CD14-positive monocyte (primary cell): ENCODE measurements at regions not wholly inside any gene's neighbourhood (a gene's known extent, or its start where the extent isn't known, plus 50 kb on each side); places are given as distances from the start of the nearest gene placed in this dataset.

Source experiments
- DNase-seq, 3 donors: peaks; one replicate each; pipeline ENCODE4 v3.0.0-alpha.2; 2011 to 2022
- H2AFZ ChIP-seq: 2 replicates; pipeline ENCODE4 v1.6.0; 2012; ENCODE audit warnings: mild to moderate bottlenecking, low read depth, low read length, inconsistent platforms; ENCODE audit not compliant: insufficient read depth, poor library complexity, severe bottlenecking
- H3K27ac ChIP-seq, 2 donors: 1 replicate in 1 of 2; 2 replicates in 1 of 2; pipeline ENCODE4 v1.5.1; 2012 to 2013; ENCODE audit warnings: low read length in 2 of 2, control low read depth in 1 of 2, inconsistent platforms in 1 of 2, low read depth in 1 of 2, mild to moderate bottlenecking in 1 of 2
- H3K27me3 ChIP-seq, 2 donors: one replicate each; pipeline versions ENCODE4 v1.6.0 to v1.6.1; 2011 to 2013; ENCODE audit warnings: low read length in 2 of 2; ENCODE audit not compliant: control insufficient read depth in 2 of 2, insufficient read depth in 2 of 2
- H3K36me3 ChIP-seq, 2 donors: replicated peaks in 1 of 2; 1 replicate in 1 of 2; 2 replicates in 1 of 2; pipeline versions ENCODE4 v1.5.1 to v1.6.1; 2012 to 2013; ENCODE audit warnings: low read length in 2 of 2, control low read depth in 1 of 2, inconsistent platforms in 1 of 2, mild to moderate bottlenecking in 1 of 2; ENCODE audit not compliant: insufficient read depth in 2 of 2, control insufficient read depth in 1 of 2
- H3K4me1 ChIP-seq, 2 donors: 1 replicate in 1 of 2; 2 replicates in 1 of 2; pipeline versions ENCODE4 v1.5.1 to v1.6.1; 2012 to 2013; ENCODE audit warnings: low read length in 2 of 2, control low read depth in 1 of 2, inconsistent platforms in 1 of 2, mild to moderate bottlenecking in 1 of 2, moderate library complexity in 1 of 2; ENCODE audit not compliant: insufficient read depth in 2 of 2, control insufficient read depth in 1 of 2
- H3K4me2 ChIP-seq: replicated peaks from 2 replicates; pipeline ENCODE3; 2012; ENCODE audit warnings: low read length, moderate library complexity, mild to moderate bottlenecking; ENCODE audit not compliant: poor library complexity, severe bottlenecking; ENCODE audit errors: extremely low read depth
- H3K4me3 ChIP-seq, 3 experiments: fragments of 200-600 bp in 1 of 3; sonication (generic) in 1 of 3; replicated peaks in 1 of 3; 1 replicate in 2 of 3; 2 replicates in 1 of 3; pipeline ENCODE4 v1.5.1; 2011 to 2013; ENCODE audit warnings: low read length in 3 of 3, mild to moderate bottlenecking in 3 of 3, control low read depth in 2 of 3, low read depth in 2 of 3, inconsistent platforms in 1 of 3, moderate library complexity in 1 of 3
- H3K79me2 ChIP-seq: 2 replicates; pipeline ENCODE4 v1.6.0; 2012; ENCODE audit warnings: mild to moderate bottlenecking, control low read depth, inconsistent platforms, low read length, moderate library complexity; ENCODE audit not compliant: insufficient read depth
- H3K9ac ChIP-seq: 2 replicates; pipeline ENCODE4 v1.6.0; 2017; ENCODE audit warnings: low read length, mild to moderate bottlenecking; ENCODE audit not compliant: insufficient read depth, poor library complexity, severe bottlenecking
- H3K9me3 ChIP-seq, 2 donors: replicated peaks in 1 of 2; 1 replicate in 1 of 2; 2 replicates in 1 of 2; pipeline versions ENCODE4 v1.5.1 to v1.6.1; 2012 to 2013; ENCODE audit warnings: low read length in 2 of 2, control low read depth in 1 of 2; ENCODE audit not compliant: control insufficient read depth in 1 of 2, insufficient read depth in 1 of 2
- H4K20me1 ChIP-seq: 2 replicates; pipeline ENCODE4 v1.6.0; 2012; ENCODE audit warnings: mild to moderate bottlenecking, low read length, control low read depth, moderate library complexity; ENCODE audit not compliant: insufficient read depth
- H3K27ac Mint-ChIP-seq, 7 donors: one replicate each; pipeline ENCODE4 v1.8.0; 2020; ENCODE audit warnings: mild to moderate bottlenecking in 7 of 7, mixed read lengths in 7 of 7, moderate library complexity in 6 of 7, inconsistent platforms in 2 of 7
- H3K27me3 Mint-ChIP-seq, 3 donors: one replicate each; pipeline ENCODE4 v1.8.0; 2021 to 2022; ENCODE audit warnings: low read depth in 3 of 3, mild to moderate bottlenecking in 3 of 3, mixed read lengths in 3 of 3, moderate library complexity in 3 of 3, inconsistent platforms in 1 of 3
- H3K36me3 Mint-ChIP-seq, 2 donors: one replicate each; pipeline ENCODE4 v1.8.0; 2020; ENCODE audit warnings: mixed read lengths in 2 of 2, inconsistent platforms in 1 of 2, mild to moderate bottlenecking in 1 of 2
- H3K4me1 Mint-ChIP-seq: one replicate; pipeline ENCODE4 v1.8.0; 2020; ENCODE audit warnings: mild to moderate bottlenecking, mixed read lengths
- H3K4me3 Mint-ChIP-seq, 2 donors: one replicate each; pipeline ENCODE4 v1.8.0; 2020; ENCODE audit warnings: mild to moderate bottlenecking in 2 of 2, mixed read lengths in 2 of 2, moderate library complexity in 1 of 2
- H3K9me3 Mint-ChIP-seq, 7 donors: one replicate each; pipeline ENCODE4 v1.8.0; 2020 to 2022; ENCODE audit warnings: mixed read lengths in 7 of 7, mild to moderate bottlenecking in 6 of 7, moderate library complexity in 6 of 7, inconsistent platforms in 2 of 7
- CTCF ChIP-seq: fragments of 200-600 bp; IDR thresholded peaks from one replicate; pipeline ENCODE4 v1.8.0; 2022; ENCODE audit warnings: antibody characterized with exemption, mild to moderate bottlenecking
- WGBS: methylation state at CpG from one replicate; pipeline ENCODE4 v1.1.5; 2013; ENCODE audit warnings: missing lambda C conversion rate; ENCODE audit not compliant: insufficient coverage; 5-methylcytosine and 5-hydroxymethylcytosine counted together
- intact Hi-C, 2 donors: fragments of 100-400 bp; cut with micrococcal nuclease; formaldehyde crosslinking; loops; one replicate each; pipeline versions ENCODE4 v1.15.0 to v1.15.1; 2023

DNA sequence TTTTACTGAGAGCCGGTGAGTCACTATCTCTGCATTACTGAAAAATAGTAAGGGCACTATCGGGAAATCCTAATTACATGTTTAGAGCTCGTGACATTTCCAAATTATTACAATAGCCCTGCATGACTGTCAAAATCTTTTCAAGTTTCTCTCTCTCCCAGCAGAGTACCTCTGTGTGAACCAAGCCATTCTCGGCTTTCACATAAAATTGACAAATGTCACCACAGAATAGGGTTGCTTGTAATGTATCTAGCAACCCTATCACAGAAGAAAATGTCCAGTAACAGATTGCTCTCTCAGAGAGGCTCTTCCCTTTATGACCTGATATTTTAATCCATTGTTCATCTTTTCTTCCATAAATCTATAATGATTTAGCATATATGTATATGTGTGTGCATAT lies 144.8 kb upstream of the GNPDA2 start:
- H3K9me3 ChIP-seq: peaks cover 0 to 8% of the 10 kb centered on the region in 2 donors
- no peak for DNase-seq
- H3K9ac ChIP-seq: no peak overlapping the region
- H3K27me3 Mint-ChIP-seq: peaks cover 0 to 8% (median 4%) of the 10 kb centered on the region in 3 donors
- no peak overlapping the region for H3K4me3 Mint-ChIP-seq
- no peaks in the 10 kb centered on the region for H4K20me1 ChIP-seq
- no peak overlapping the region for H3K27ac Mint-ChIP-seq
- no peak for TF ChIP-seq CTCF
- H3K4me2 ChIP-seq: no peak overlapping the region
- no peaks in the 10 kb centered on the region for H3K36me3 Mint-ChIP-seq
- WGBS: 93% methylated on average over 2 of the region's 4 CpGs
- no peaks in the 10 kb centered on the region for H3K27me3 ChIP-seq
- intact Hi-C loops: no loop called here
- no peaks in the 10 kb centered on the region for H3K4me1 ChIP-seq
- peaks cover 0 to 5% (median 2%) of the 10 kb centered on the region in 7 donors for H3K9me3 Mint-ChIP-seq
- H3K36me3 ChIP-seq: no peaks in the 10 kb centered on the region
- H3K27ac ChIP-seq: no peak overlapping the region
- no peak overlapping the region for H2AFZ ChIP-seq
- H3K4me1 Mint-ChIP-seq: peaks cover 2% of the 10 kb centered on the region
- H3K79me2 ChIP-seq: no peaks in the 10 kb centered on the region
- H3K4me3 ChIP-seq: no peak overlapping the region

DNA sequence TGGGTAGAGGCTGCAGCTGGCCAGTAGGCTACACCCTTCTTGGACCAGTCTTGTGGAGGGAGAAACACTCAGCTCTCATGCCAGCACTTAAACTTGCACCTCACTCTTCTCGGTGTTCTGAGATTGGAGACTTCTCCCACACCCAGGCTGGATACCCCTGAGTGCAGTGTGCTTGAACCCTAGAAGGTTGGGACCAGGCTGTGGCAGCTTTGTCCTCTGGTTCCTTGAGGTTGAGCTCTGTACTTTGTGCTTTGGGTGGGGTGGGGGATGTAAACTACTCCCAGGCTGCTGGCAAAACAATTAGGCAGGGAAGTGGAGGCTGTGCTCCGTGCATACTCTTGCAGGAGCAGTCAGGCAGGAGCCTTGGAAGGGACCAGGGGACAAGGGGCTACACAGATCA lies 143.6 kb upstream of the GNPDA2 start:
- Histone ChIP-seq H3K9ac (no peak overlapping the region), H3K79me2 (no peaks in the 10 kb centered on the region), H3K4me1 (no peaks in the 10 kb centered on the region), H3K27me3 (no peaks in the 10 kb centered on the region), H3K36me3 (no peaks in the 10 kb centered on the region), H3K9me3 (peaks cover 0 to 8% of the 10 kb centered on the region in 2 donors), H3K27ac (no peak overlapping the region), H3K4me3 (no peak overlapping the region), H2AFZ (no peak overlapping the region), H3K4me2 (no peak overlapping the region), H4K20me1 (no peaks in the 10 kb centered on the region)
- TF ChIP-seq CTCF: no peak
- Mint-ChIP-seq H3K4me3 (no peak overlapping the region), H3K36me3 (no peaks in the 10 kb centered on the region), H3K4me1 (peaks cover 2% of the 10 kb centered on the region), H3K27me3 (peaks cover 0 to 10% (median 4%) of the 10 kb centered on the region in 3 donors), H3K9me3 (peaks cover 0 to 5% (median 2%) of the 10 kb centered on the region in 7 donors), H3K27ac (no peak overlapping the region)
- intact Hi-C loops: no loop called here
- no CpG with 5 or more reads among the region's 2 CpGs for WGBS
- DNase-seq: no peak
